ENCODE measurements at regions not wholly inside any gene's neighbourhood (a gene's known extent, or its start where the extent isn't known, plus 50 kb on each side); places are given as distances from the start of the nearest gene placed in this dataset.

- H3K4me2 ChIP-seq (ENCODE audit: insufficient read depth, low read length, poor library complexity, severe bottlenecking), result no peak overlapping the region
- no peak overlapping the region for H3K4me3 ChIP-seq (ENCODE audit: low read length in 2 of 2)
- no peak overlapping the region for H2BK15ac ChIP-seq (ENCODE audit: low read length)
- no peak overlapping the region for H4K8ac ChIP-seq (ENCODE audit: low read depth, low read length)
- H3K4ac ChIP-seq (ENCODE audit: low read length), result no peak overlapping the region
- H3K4me1 ChIP-seq (ENCODE audit: control insufficient read depth in 2 of 2, insufficient read depth in 1 of 2, low read depth in 1 of 2, low read length in 2 of 2), result no peaks in the 10 kb centered on the region
- no peak for DNase-seq (ENCODE audit: low spot score)
- no peaks in the 10 kb centered on the region for H3K27me3 ChIP-seq (ENCODE audit: control insufficient read depth in 3 of 3, insufficient read depth in 3 of 3, low read depth in 1 of 3, low read length in 3 of 3)
- H4K91ac ChIP-seq (ENCODE audit: low read depth, low read length, poor library complexity), result no peak overlapping the region
- no peaks in the 10 kb centered on the region for H3K36me3 ChIP-seq (replicated peaks in 1 of 2; ENCODE audit: control insufficient read depth in 2 of 2, insufficient read depth in 2 of 2, low read length in 2 of 2)
- H3K9ac ChIP-seq (ENCODE audit: low read depth, low read length, poor library complexity), result no peak overlapping the region
- H3K9me3 ChIP-seq (replicated peaks in 1 of 2; ENCODE audit: control insufficient read depth in 2 of 2, insufficient read depth in 1 of 2, low read depth in 1 of 2, low read length in 2 of 2), result peaks cover 0 to 3% of the 10 kb centered on the region in 2 donors
- H2BK5ac ChIP-seq (ENCODE audit: low read length), result no peak overlapping the region
- no peak overlapping the region for H3K27ac ChIP-seq (replicated peaks; ENCODE audit: low read length)
- no peak overlapping the region for H3K18ac ChIP-seq (ENCODE audit: low read length)
- H2AFZ ChIP-seq (ENCODE audit: low read length), result no peak overlapping the region
- no peak overlapping the region for H2BK120ac ChIP-seq (ENCODE audit: low read depth, low read length)
- H3K23ac ChIP-seq (ENCODE audit: low read depth, low read length, poor library complexity), result no peak overlapping the region
- H2AK5ac ChIP-seq (ENCODE audit: low read depth, low read length), result no peak overlapping the region
- no peak overlapping the region for H2BK12ac ChIP-seq (ENCODE audit: low read length)
- H3K79me1 ChIP-seq (ENCODE audit: low read depth, low read length), result no peaks in the 10 kb centered on the region
- H3K14ac ChIP-seq (ENCODE audit: low read length), result no peak overlapping the region
- WGBS, 2 donors (ENCODE audit: extremely low coverage in 2 of 2, insufficient read length in 2 of 2, insufficient replicate concordance in 1 of 2), result no CpG with 5 or more reads among the region's 2 CpGs
Measured at GRCh38 chr1:59194621-59195020, 102.3 kb upstream of the FGGY start.

- H3K4me1 ChIP-seq (ENCODE audit: control insufficient read depth in 2 of 2, insufficient read depth in 1 of 2, low read depth in 1 of 2, low read length in 2 of 2), result peaks cover 0 to 2% of the 10 kb centered on the region in 2 donors
- H3K4me2 ChIP-seq (ENCODE audit: insufficient read depth, low read length, poor library complexity, severe bottlenecking), result no peak overlapping the region
- H3K14ac ChIP-seq (ENCODE audit: low read length), result no peak overlapping the region
- H3K27ac ChIP-seq (replicated peaks; ENCODE audit: low read length), result no peak overlapping the region
- H2BK15ac ChIP-seq (ENCODE audit: low read length), result no peak overlapping the region
- no peak overlapping the region for H3K4me3 ChIP-seq (ENCODE audit: low read length in 2 of 2)
- H2BK120ac ChIP-seq (ENCODE audit: low read depth, low read length), result no peak overlapping the region
- no CpG with 5 or more reads among the region's 1 CpG for WGBS, 2 donors (ENCODE audit: extremely low coverage in 2 of 2, insufficient read length in 2 of 2, insufficient replicate concordance in 1 of 2)
- peaks cover 0 to 3% of the 10 kb centered on the region in 2 donors for H3K9me3 ChIP-seq (replicated peaks in 1 of 2; ENCODE audit: control insufficient read depth in 2 of 2, insufficient read depth in 1 of 2, low read depth in 1 of 2, low read length in 2 of 2)
- H4K8ac ChIP-seq (ENCODE audit: low read depth, low read length), result no peak overlapping the region
- H3K18ac ChIP-seq (ENCODE audit: low read length), result no peak overlapping the region
- H2AK5ac ChIP-seq (ENCODE audit: low read depth, low read length), result no peak overlapping the region
- no peak overlapping the region for H2AFZ ChIP-seq (ENCODE audit: low read length)
- DNase-seq (ENCODE audit: low spot score), result no peak
- H3K36me3 ChIP-seq (replicated peaks in 1 of 2; ENCODE audit: control insufficient read depth in 2 of 2, insufficient read depth in 2 of 2, low read length in 2 of 2), result no peaks in the 10 kb centered on the region
- no peak overlapping the region for H2BK5ac ChIP-seq (ENCODE audit: low read length)
- no peaks in the 10 kb centered on the region for H3K79me1 ChIP-seq (ENCODE audit: low read depth, low read length)
- H4K91ac ChIP-seq (ENCODE audit: low read depth, low read length, poor library complexity), result no peak overlapping the region
- H2BK12ac ChIP-seq (ENCODE audit: low read length), result no peak overlapping the region
- H3K27me3 ChIP-seq (ENCODE audit: control insufficient read depth in 3 of 3, insufficient read depth in 3 of 3, low read depth in 1 of 3, low read length in 3 of 3), result no peaks in the 10 kb centered on the region
- no peak overlapping the region for H3K23ac ChIP-seq (ENCODE audit: low read depth, low read length, poor library complexity)
- no peak overlapping the region for H3K9ac ChIP-seq (ENCODE audit: low read depth, low read length, poor library complexity)
- no peak overlapping the region for H3K4ac ChIP-seq (ENCODE audit: low read length)
Measured at GRCh38 chr1:59195151-59195550, 101.7 kb upstream of the FGGY start.

- no peak for DNase-seq (ENCODE audit: low spot score)
- H2BK12ac ChIP-seq (ENCODE audit: low read length), result no peak overlapping the region
- no peaks in the 10 kb centered on the region for H3K79me1 ChIP-seq (ENCODE audit: low read depth, low read length)
- no peak overlapping the region for H2BK120ac ChIP-seq (ENCODE audit: low read depth, low read length)
- no peak overlapping the region for H2BK15ac ChIP-seq (ENCODE audit: low read length)
- WGBS, 2 donors (ENCODE audit: extremely low coverage in 2 of 2, insufficient read length in 2 of 2, insufficient replicate concordance in 1 of 2), result no CpG with 5 or more reads among the region's 4 CpGs
- H3K4me2 ChIP-seq (ENCODE audit: insufficient read depth, low read length, poor library complexity, severe bottlenecking), result no peak overlapping the region
- H3K18ac ChIP-seq (ENCODE audit: low read length), result no peak overlapping the region
- H3K14ac ChIP-seq (ENCODE audit: low read length), result no peak overlapping the region
- H3K9me3 ChIP-seq (replicated peaks in 1 of 2; ENCODE audit: control insufficient read depth in 2 of 2, insufficient read depth in 1 of 2, low read depth in 1 of 2, low read length in 2 of 2), result no peaks in the 10 kb centered on the region
- H3K4ac ChIP-seq (ENCODE audit: low read length), result no peak overlapping the region
- no peaks in the 10 kb centered on the region for H3K36me3 ChIP-seq (replicated peaks in 1 of 2; ENCODE audit: control insufficient read depth in 2 of 2, insufficient read depth in 2 of 2, low read length in 2 of 2)
- H3K23ac ChIP-seq (ENCODE audit: low read depth, low read length, poor library complexity), result no peak overlapping the region
- no peak overlapping the region for H2AK5ac ChIP-seq (ENCODE audit: low read depth, low read length)
- no peak overlapping the region for H3K4me3 ChIP-seq (ENCODE audit: low read length in 2 of 2)
- no peak overlapping the region for H2BK5ac ChIP-seq (ENCODE audit: low read length)
- H3K27ac ChIP-seq (replicated peaks; ENCODE audit: low read length), result no peak overlapping the region
- no peak overlapping the region for H4K8ac ChIP-seq (ENCODE audit: low read depth, low read length)
- H3K4me1 ChIP-seq (ENCODE audit: control insufficient read depth in 2 of 2, insufficient read depth in 1 of 2, low read depth in 1 of 2, low read length in 2 of 2), result peaks cover 0 to 2% of the 10 kb centered on the region in 2 donors
- no peak overlapping the region for H4K91ac ChIP-seq (ENCODE audit: low read depth, low read length, poor library complexity)
- no peak overlapping the region for H2AFZ ChIP-seq (ENCODE audit: low read length)
- H3K27me3 ChIP-seq (ENCODE audit: control insufficient read depth in 3 of 3, insufficient read depth in 3 of 3, low read depth in 1 of 3, low read length in 3 of 3), result no peaks in the 10 kb centered on the region
- H3K9ac ChIP-seq (ENCODE audit: low read depth, low read length, poor library complexity), result no peak overlapping the region
Measured at GRCh38 chr1:59198564-59198963, 98.3 kb upstream of the FGGY start.

- Histone ChIP-seq H2AK5ac (ENCODE audit: low read depth, low read length) (no peak overlapping the region), H3K18ac (ENCODE audit: low read length) (no peak overlapping the region), H3K23ac (ENCODE audit: low read depth, low read length, poor library complexity) (no peak overlapping the region), H2BK5ac (ENCODE audit: low read length) (no peak overlapping the region), H2AFZ (ENCODE audit: low read length) (no peak overlapping the region), H3K27ac (replicated peaks; ENCODE audit: low read length) (no peak overlapping the region), H3K4me1 (ENCODE audit: control insufficient read depth in 2 of 2, insufficient read depth in 1 of 2, low read depth in 1 of 2, low read length in 2 of 2) (peaks cover 0 to 2% of the 10 kb centered on the region in 2 donors), H3K79me1 (ENCODE audit: low read depth, low read length) (no peaks in the 10 kb centered on the region), H3K4me3 (ENCODE audit: low read length in 2 of 2) (no peak overlapping the region), H4K91ac (ENCODE audit: low read depth, low read length, poor library complexity) (no peak overlapping the region), H3K9ac (ENCODE audit: low read depth, low read length, poor library complexity) (no peak overlapping the region), H3K4ac (ENCODE audit: low read length) (no peak overlapping the region), H3K27me3 (ENCODE audit: control insufficient read depth in 3 of 3, insufficient read depth in 3 of 3, low read depth in 1 of 3, low read length in 3 of 3) (no peaks in the 10 kb centered on the region), H2BK15ac (ENCODE audit: low read length) (no peak overlapping the region), H2BK12ac (ENCODE audit: low read length) (no peak overlapping the region), H3K36me3 (replicated peaks in 1 of 2; ENCODE audit: control insufficient read depth in 2 of 2, insufficient read depth in 2 of 2, low read length in 2 of 2) (no peaks in the 10 kb centered on the region), H4K8ac (ENCODE audit: low read depth, low read length) (no peak overlapping the region), H3K9me3 (replicated peaks in 1 of 2; ENCODE audit: control insufficient read depth in 2 of 2, insufficient read depth in 1 of 2, low read depth in 1 of 2, low read length in 2 of 2) (no peaks in the 10 kb centered on the region), H2BK120ac (ENCODE audit: low read depth, low read length) (no peak overlapping the region), H3K14ac (ENCODE audit: low read length) (no peak overlapping the region), H3K4me2 (ENCODE audit: insufficient read depth, low read length, poor library complexity, severe bottlenecking) (no peak overlapping the region)
- DNase-seq (ENCODE audit: low spot score), result no peak
- WGBS, 2 donors (ENCODE audit: extremely low coverage in 2 of 2, insufficient read length in 2 of 2, insufficient replicate concordance in 1 of 2), result no CpG with 5 or more reads among the region's 2 CpGs
Measured at GRCh38 chr1:59199147-59199546, 97.7 kb upstream of the FGGY start.
